H1 (cell line): ENCODE measurements at regions not wholly inside any gene's neighbourhood (a gene's known extent, or its start where the extent isn't known, plus 50 kb on each side); places are given as distances from the start of the nearest gene placed in this dataset.

Source experiments
- CTCF ChIA-PET: fragments of 300-600 bp; sonication (Branson Sonifier 250); formaldehyde crosslinking; loops from one replicate; lab custom pipeline; 2021; ENCODE audit not compliant: partially characterized antibody; lab: Charles Lee
- POLR2A ChIA-PET: fragments of 300-600 bp; sonication (Branson Sonifier 250); formaldehyde crosslinking; loops from one replicate; lab custom pipeline; 2021; ENCODE audit warnings: inconsistent platforms; ENCODE audit not compliant: partially characterized antibody; lab: Charles Lee
- DNase-seq, 2 experiments: peaks; one replicate each; pipeline versions ENCODE4 v3.0.0 to v3.0.0-alpha.2; 2010 to 2022; ENCODE audit warnings: low spot score in 2 of 2, low read depth in 1 of 2, mixed read lengths in 1 of 2
- FAIRE-seq: peaks from 2 replicates; lab custom pipeline; 2011; peaks lifted over from hg19 to GRCh38; lab: Jason Lieb, UNC
- H2AFZ ChIP-seq: 2 replicates; pipeline ENCODE4 v1.8.1; 2012; ENCODE audit warnings: low read length, inconsistent platforms
- H2AK5ac ChIP-seq: 2 replicates; pipeline ENCODE4 v1.6.1; 2013; ENCODE audit warnings: low read depth, low read length
- H2BK120ac ChIP-seq: replicated peaks from 2 replicates; pipeline ENCODE3; 2013; ENCODE audit warnings: low read depth, low read length, inconsistent platforms
- H2BK12ac ChIP-seq: 2 replicates; pipeline ENCODE4 v1.6.1; 2013; ENCODE audit warnings: low read depth, low read length
- H2BK15ac ChIP-seq: 2 replicates; pipeline ENCODE4 v1.6.1; 2013; ENCODE audit warnings: low read length
- H2BK20ac ChIP-seq: 2 replicates; pipeline ENCODE4 v1.6.1; 2013; ENCODE audit warnings: low read length
- H2BK5ac ChIP-seq: 2 replicates; pipeline ENCODE4 v1.6.1; 2013; ENCODE audit warnings: low read depth, low read length
- H3K14ac ChIP-seq: 2 replicates; pipeline ENCODE4 v1.6.1; 2013; ENCODE audit warnings: inconsistent platforms; ENCODE audit not compliant: insufficient read length
- H3K18ac ChIP-seq: 2 replicates; pipeline ENCODE4 v1.6.1; 2013; ENCODE audit warnings: low read length; ENCODE audit errors: extremely low read depth
- H3K23ac ChIP-seq: 2 replicates; pipeline ENCODE4 v1.6.1; 2013; ENCODE audit warnings: inconsistent platforms; ENCODE audit not compliant: insufficient read length
- H3K23me2 ChIP-seq: 2 replicates; pipeline ENCODE4 v1.6.1; 2013; ENCODE audit warnings: low read depth, low read length
- H3K27ac ChIP-seq: 2 replicates; pipeline ENCODE4 v1.6.1; 2011; ENCODE audit warnings: low read depth, low read length, inconsistent platforms
- H3K27me3 ChIP-seq, 4 experiments: replicated peaks in 1 of 4; 1 replicate in 1 of 4; 2 replicates in 3 of 4; pipeline versions ENCODE4 v1.6.1 to v1.8.1; 2011 to 2013; ENCODE audit warnings: low read length in 3 of 4, mild to moderate bottlenecking in 3 of 4, inconsistent platforms in 2 of 4, mixed read lengths in 2 of 4, moderate library complexity in 1 of 4; ENCODE audit not compliant: control insufficient read depth in 3 of 4, insufficient read depth in 3 of 4; ENCODE audit errors: extremely low read depth in 1 of 4
- H3K36me3 ChIP-seq, 4 experiments: 2 replicates each; pipeline versions ENCODE4 v1.6.1 to v1.8.1; 2011 to 2013; ENCODE audit warnings: mild to moderate bottlenecking in 4 of 4, low read length in 3 of 4, moderate library complexity in 2 of 4, control low read depth in 1 of 4, inconsistent platforms in 1 of 4; ENCODE audit not compliant: insufficient read depth in 4 of 4, control insufficient read depth in 2 of 4
- H3K4ac ChIP-seq: replicated peaks from 2 replicates; pipeline ENCODE3; 2013; ENCODE audit warnings: low read length, low read depth, mixed read lengths, inconsistent platforms; ENCODE audit not compliant: insufficient read length
- H3K4me1 ChIP-seq, 4 experiments: replicated peaks in 1 of 4; 1 replicate in 1 of 4; 2 replicates in 3 of 4; pipeline versions ENCODE4 v1.6.1 to v1.8.1; 2011 to 2013; ENCODE audit warnings: low read length in 3 of 4, inconsistent platforms in 2 of 4, mixed read lengths in 1 of 4; ENCODE audit not compliant: insufficient read depth in 4 of 4, control insufficient read depth in 3 of 4
- H3K4me2 ChIP-seq, 2 experiments: 2 replicates each; pipeline versions ENCODE4 v1.6.1 to v1.8.1; 2011 to 2013; ENCODE audit warnings: low read depth in 2 of 2, low read length in 2 of 2, control low read depth in 1 of 2, inconsistent platforms in 1 of 2, mild to moderate bottlenecking in 1 of 2; ENCODE audit not compliant: insufficient read depth in 1 of 2
- H3K4me3 ChIP-seq, 4 experiments: fragments of 200-600, 300-600 bp in 1 of 4; sonication (generic), shearing (Covaris generic), sonication (Bioruptor Twin) in 1 of 4; 2 replicates each; pipeline versions ENCODE4 v1.5.1 to v1.8.1; 2011 to 2016; ENCODE audit warnings: low read length in 4 of 4, low read depth in 3 of 4, control low read depth in 2 of 4, inconsistent platforms in 2 of 4, mild to moderate bottlenecking in 2 of 4, mixed read lengths in 1 of 4, moderate library complexity in 1 of 4; ENCODE audit not compliant: insufficient read depth in 2 of 4; ENCODE audit errors: extremely low read depth in 1 of 4
- H3K56ac ChIP-seq: replicated peaks from 2 replicates; pipeline ENCODE3; 2013; ENCODE audit warnings: low read depth, mild to moderate bottlenecking, mixed read lengths, low read length, inconsistent platforms; ENCODE audit not compliant: insufficient read length
- H3K79me1 ChIP-seq: 2 replicates; pipeline ENCODE4 v1.6.1; 2013; ENCODE audit warnings: low read depth, low read length, control low read depth
- H3K79me2 ChIP-seq, 2 experiments: 2 replicates each; pipeline versions ENCODE4 v1.6.1 to v1.8.1; 2012 to 2013; ENCODE audit warnings: low read length in 2 of 2, mild to moderate bottlenecking in 2 of 2, inconsistent platforms in 1 of 2; ENCODE audit not compliant: insufficient read depth in 2 of 2, control insufficient read depth in 1 of 2
- H3K9ac ChIP-seq, 4 experiments: replicated peaks in 1 of 4; 1 replicate in 1 of 4; 2 replicates in 3 of 4; pipeline versions ENCODE4 v1.6.1 to v1.8.1; 2011 to 2013; ENCODE audit warnings: low read depth in 3 of 4, low read length in 3 of 4, control low read depth in 2 of 4, mild to moderate bottlenecking in 2 of 4, moderate library complexity in 2 of 4, inconsistent platforms in 1 of 4; ENCODE audit errors: extremely low read depth in 1 of 4
- H3K9me3 ChIP-seq, 2 experiments: 2 replicates each; pipeline versions ENCODE4 v1.6.1 to v1.8.1; 2012 to 2013; ENCODE audit warnings: mild to moderate bottlenecking in 2 of 2, moderate library complexity in 2 of 2, control low read depth in 1 of 2, inconsistent platforms in 1 of 2, low read depth in 1 of 2, low read length in 1 of 2, mixed read lengths in 1 of 2; ENCODE audit not compliant: insufficient read depth in 2 of 2
- H4K20me1 ChIP-seq, 2 experiments: replicated peaks in 1 of 2; 2 replicates each; pipeline versions ENCODE3 to v1.8.1; 2011 to 2013; ENCODE audit warnings: inconsistent platforms in 2 of 2, low read length in 2 of 2, mild to moderate bottlenecking in 1 of 2; ENCODE audit not compliant: insufficient read depth in 2 of 2, control insufficient read depth in 1 of 2
- H4K5ac ChIP-seq: 2 replicates; pipeline ENCODE4 v1.6.1; 2013; ENCODE audit warnings: low read length, low read depth, mixed read lengths, inconsistent platforms; ENCODE audit not compliant: insufficient read length
- H4K8ac ChIP-seq: 2 replicates; pipeline ENCODE4 v1.8.0; 2013; ENCODE audit warnings: mild to moderate bottlenecking, moderate library complexity, low read length, inconsistent platforms; ENCODE audit not compliant: insufficient read depth; ENCODE audit errors: extremely low read depth
- H4K91ac ChIP-seq: replicated peaks from 2 replicates; pipeline ENCODE3; 2013; ENCODE audit warnings: low read length, mixed read lengths, inconsistent platforms; ENCODE audit not compliant: insufficient read length
- WGBS, 2 experiments: shearing (Covaris generic) in 1 of 2; methylation state at CpG; one replicate each; pipeline versions ENCODE4 v1.1.6 to v1.1.7; 2013 to 2015; ENCODE audit warnings: low lambda C conversion rate in 2 of 2, mixed read lengths in 2 of 2, inconsistent platforms in 1 of 2, low coverage in 1 of 2, missing lambda C conversion rate in 1 of 2; ENCODE audit not compliant: insufficient replicate concordance in 2 of 2, insufficient coverage in 1 of 2, insufficient read length in 1 of 2; ENCODE audit errors: extremely low coverage in 1 of 2, missing lambda C conversion rate in 1 of 2; 5-methylcytosine and 5-hydroxymethylcytosine counted together

GRCh38 chr1:65531972-65532570 lies 111.6 kb downstream of the LEPR start:
- H3K79me2 ChIP-seq, result no peaks in the 10 kb centered on the region
- H3K4ac ChIP-seq, result no peak overlapping the region
- no peak overlapping the region for H3K56ac ChIP-seq
- H3K23me2 ChIP-seq, result no peaks in the 10 kb centered on the region; the same call in 1 of the 2 replicates
- H3K23ac ChIP-seq, result no peak overlapping the region
- H4K5ac ChIP-seq, result no peak overlapping the region
- H2BK12ac ChIP-seq, result no peak overlapping the region
- H4K91ac ChIP-seq, result no peak overlapping the region
- ChIA-PET POLR2A (no interaction called here), CTCF (no interaction called here)
- H3K79me1 ChIP-seq, result no peaks in the 10 kb centered on the region
- FAIRE-seq (no peak), DNase-seq (no peak)
- no peak overlapping the region for H3K9ac ChIP-seq
- H2BK120ac ChIP-seq, result no peak overlapping the region
- no peak overlapping the region for H2AFZ ChIP-seq
- H4K20me1 ChIP-seq, result no peaks in the 10 kb centered on the region
- H3K4me1 ChIP-seq, result no peaks in the 10 kb centered on the region
- no peak overlapping the region for H2BK20ac ChIP-seq
- 77% methylated on average over 4 of the region's 4 CpGs; no CpG with 5 or more reads in 1 of the 2 experiments for whole genome bisulfite sequencing, 2 experiments
- H2BK5ac ChIP-seq, result no peak overlapping the region
- H2BK15ac ChIP-seq, result no peak overlapping the region
- no peak overlapping the region for H3K14ac ChIP-seq
- H3K4me3 ChIP-seq, result no peak overlapping the region
- H3K27ac ChIP-seq, result no peak overlapping the region
- no peaks in the 10 kb centered on the region for H3K9me3 ChIP-seq
- H3K18ac ChIP-seq, result no peak overlapping the region
- H2AK5ac ChIP-seq, result no peak overlapping the region
- H4K8ac ChIP-seq, result no peak overlapping the region
- H3K36me3 ChIP-seq, result no peaks in the 10 kb centered on the region
- H3K27me3 ChIP-seq, result peaks cover 0 to under 1% (median 0%) of the 10 kb centered on the region in 4 experiments; a peak in 2 of 7 replicates
- H3K4me2 ChIP-seq, result no peak overlapping the region
